HepG2 (cell line): ENCODE measurements at regions not wholly inside any gene's neighbourhood (a gene's known extent, or its start where the extent isn't known, plus 50 kb on each side); places are given as distances from the start of the nearest gene placed in this dataset.

Experiments used
- CC2D1A ChIP-seq: sonication (generic); formaldehyde crosslinking; IDR thresholded peaks from 2 replicates; pipeline ENCODE4 v1.8.1; 2023; ENCODE audit warnings: mild to moderate bottlenecking, missing genetic modification reagents
- ELF1 ChIP-seq: sonication (generic); formaldehyde crosslinking; IDR thresholded peaks from 2 replicates; pipeline ENCODE4 v1.4.0; 2020; ENCODE audit warnings: missing genetic modification reagents
- FOXK2 ChIP-seq: fragments of 450-650 bp; IDR thresholded peaks from 2 replicates; pipeline ENCODE4 v1.6.1; 2016
- HHEX ChIP-seq: IDR thresholded peaks from 2 replicates; pipeline ENCODE4 v1.6.1; 2016; ENCODE audit warnings: control low read depth
- NR2C2 ChIP-seq: sonication (generic); formaldehyde crosslinking; IDR thresholded peaks from 2 replicates; pipeline ENCODE4 v1.4.0; 2020; ENCODE audit warnings: missing genetic modification reagents, mild to moderate bottlenecking, moderate library complexity, borderline replicate concordance
- POLR2A ChIP-seq, 2 experiments: IDR thresholded peaks; 2 replicates each; pipeline ENCODE4 v1.6.1; 2011; ENCODE audit warnings: low read depth in 2 of 2, low read length in 2 of 2, mild to moderate bottlenecking in 1 of 2, moderate library complexity in 1 of 2; ENCODE audit not compliant: insufficient read depth in 1 of 2
- YY1 ChIP-seq: IDR thresholded peaks from 2 replicates; pipeline ENCODE4 v1.6.1; 2011; ENCODE audit warnings: low read length, low read depth, moderate library complexity, mild to moderate bottlenecking; ENCODE audit not compliant: insufficient read depth, insufficient replicate concordance
- ZNF777 ChIP-seq: sonication (generic); formaldehyde crosslinking; IDR thresholded peaks from 2 replicates; pipeline ENCODE4 v1.4.0; 2020; ENCODE audit warnings: missing genetic modification reagents

- TF ChIP-seq NR2C2 (no peak), ELF1 (CRISPR knock-in tag) (no peak), FOXK2 (no peak), CC2D1A (CRISPR knock-in tag) (no peak), ZNF777 (CRISPR knock-in tag) (no peak), POLR2A (IDR thresholded peaks at IDR 0.05; ENCODE audit: insufficient read depth in 1 of 2, low read depth in 2 of 2, low read length in 2 of 2) (no peak), HHEX (CRISPR knock-in tag) (no peak), YY1 (no peak)
Measured at GRCh38 chr18:44246001-44246400, 434.7 kb upstream of the SETBP1 start.
